ENCODE measurements at regions not wholly inside any gene's neighbourhood (a gene's known extent, or its start where the extent isn't known, plus 50 kb on each side); places are given as distances from the start of the nearest gene placed in this dataset.

DNA sequence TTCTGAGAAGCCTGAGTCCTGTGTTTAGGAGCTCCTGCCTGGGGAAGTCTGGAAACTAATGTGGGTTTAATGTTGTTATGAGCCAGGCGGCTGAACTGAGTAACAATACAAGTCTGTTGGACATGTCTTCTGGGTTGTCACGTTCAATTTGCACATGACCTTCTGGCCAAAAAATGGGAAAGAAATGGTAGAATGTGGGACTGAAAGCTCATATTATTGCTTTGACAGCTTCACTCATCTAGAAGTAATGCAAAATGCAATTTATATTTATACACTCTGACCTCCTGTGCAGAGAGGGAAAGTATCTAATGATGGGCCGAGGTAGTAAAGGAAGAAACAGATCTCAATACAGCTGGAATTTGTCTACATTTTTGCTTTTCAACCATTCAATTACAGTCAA, 75.8 kb downstream of the NR2F2 start:
- Histone ChIP-seq H3K36me3 (replicated peaks in 1 of 2; ENCODE audit: control insufficient read depth in 1 of 2, insufficient read depth in 2 of 2, low read length in 2 of 2) (no peaks in the 10 kb centered on the region), H2AFZ (ENCODE audit: low read length) (no peak overlapping the region), H4K20me1 (ENCODE audit: insufficient read depth, low read length) (no peaks in the 10 kb centered on the region), H3K9me3 (ENCODE audit: low read length) (no peaks in the 10 kb centered on the region), H3K9ac (ENCODE audit: insufficient read depth, low read depth, low read length) (no peak overlapping the region), H3K27me3 (ENCODE audit: control insufficient read depth in 1 of 2, insufficient read depth in 2 of 2, low read length in 2 of 2) (peaks cover 8 to 50% of the 10 kb centered on the region in 2 experiments), H3K4me3 (replicated peaks in 1 of 3; ENCODE audit: insufficient read depth in 1 of 3, low read depth in 2 of 3, low read length in 3 of 3) (no peak overlapping the region), H3K27ac (ENCODE audit: extremely low read length, insufficient read depth, low read length) (no peak overlapping the region), H3K79me2 (ENCODE audit: insufficient read depth, low read length) (no peaks in the 10 kb centered on the region), H3K4me2 (ENCODE audit: low read depth, low read length) (no peak overlapping the region), H3K4me1 (ENCODE audit: insufficient read depth, low read length) (0 out of 2 replicates have a peak, but pooled peaks cover 10% of the 10 kb centered on the region)
- in situ Hi-C loops (cut with HindIII; ENCODE audit: extremely low pct_ligation_motif_present, low pct_unique_long_range_greater_than_20kb) (no loop called here), intact Hi-C loops (cut with micrococcal nuclease; ENCODE audit: unreplicated experiment) (no loop called here)
- no TSS peak for BruUV-seq (replicated peaks)
- TF ChIP-seq CBX5 (CRISPR knock-in tag; IDR thresholded peaks at IDR 0.05; ENCODE audit: borderline replicate concordance) = no peak
- TF ChIP-seq LBX2 (CRISPR knock-in tag; IDR thresholded peaks at IDR 0.05; ENCODE audit: borderline replicate concordance) = no peak
- ATAC-seq (no peak), FAIRE-seq (no peak), DNase-seq (ENCODE audit: low spot score) (no peak)
- ChIA-PET POLR2A (no interaction called here), CTCF (ENCODE audit: low intra/inter-chr PET ratio, low total read pairs) (no interaction called here)
- WGBS (ENCODE audit: low lambda C conversion rate) = 2% methylated on average over 3 of the region's 3 CpGs

- H3K9ac ChIP-seq (ENCODE audit: insufficient read depth, low read depth, low read length) = no peak overlapping the region
- 0 out of 2 replicates have a peak, but pooled peaks cover 10% of the 10 kb centered on the region for H3K4me1 ChIP-seq (ENCODE audit: insufficient read depth, low read length)
- ATAC-seq (no peak), DNase-seq (ENCODE audit: low spot score) (no peak), FAIRE-seq (no peak)
- no peaks in the 10 kb centered on the region for H3K9me3 ChIP-seq (ENCODE audit: low read length)
- H2AFZ ChIP-seq (ENCODE audit: low read length) = no peak overlapping the region
- in situ Hi-C loops (cut with HindIII; ENCODE audit: extremely low pct_ligation_motif_present, low pct_unique_long_range_greater_than_20kb) = no loop called here
- H3K79me2 ChIP-seq (ENCODE audit: insufficient read depth, low read length) = no peaks in the 10 kb centered on the region
- H3K4me3 ChIP-seq (replicated peaks in 1 of 3; ENCODE audit: insufficient read depth in 1 of 3, low read depth in 2 of 3, low read length in 3 of 3) = no peak overlapping the region
- H4K20me1 ChIP-seq (ENCODE audit: insufficient read depth, low read length) = no peaks in the 10 kb centered on the region
- intact Hi-C loops (cut with micrococcal nuclease; ENCODE audit: unreplicated experiment) = no loop called here
- BruUV-seq (replicated peaks) = no TSS peak
- H3K27ac ChIP-seq (ENCODE audit: extremely low read length, insufficient read depth, low read length) = no peak overlapping the region
- ChIA-PET CTCF (ENCODE audit: low intra/inter-chr PET ratio, low total read pairs) (no interaction called here), POLR2A (no interaction called here)
- peaks cover 8 to 54% of the 10 kb centered on the region in 2 experiments for H3K27me3 ChIP-seq (ENCODE audit: control insufficient read depth in 1 of 2, insufficient read depth in 2 of 2, low read length in 2 of 2)
- H3K4me2 ChIP-seq (ENCODE audit: low read depth, low read length) = no peak overlapping the region
- H3K36me3 ChIP-seq (replicated peaks in 1 of 2; ENCODE audit: control insufficient read depth in 1 of 2, insufficient read depth in 2 of 2, low read length in 2 of 2) = no peaks in the 10 kb centered on the region
- 18% methylated on average over 6 of the region's 7 CpGs for WGBS (ENCODE audit: low lambda C conversion rate)
- TF ChIP-seq ZNF710 (CRISPR knock-in tag; IDR thresholded peaks at IDR 0.05; ENCODE audit: borderline replicate concordance) (no peak), SMYD3 (CRISPR knock-in tag; IDR thresholded peaks at IDR 0.05) (no peak), CENPX (CRISPR knock-in tag; IDR thresholded peaks at IDR 0.05) (no peak), ZNF34 (CRISPR knock-in tag; IDR thresholded peaks at IDR 0.05; ENCODE audit: borderline replicate concordance) (no peak), ZNF337 (CRISPR knock-in tag; IDR thresholded peaks at IDR 0.05; ENCODE audit: borderline replicate concordance, low read depth) (no peak), ZNF136 (CRISPR knock-in tag; IDR thresholded peaks at IDR 0.05; ENCODE audit: low read depth) (no peak), ASH2L (IDR thresholded peaks at IDR 0.05; ENCODE audit: insufficient read length, low read depth, low read length) (no peak), TMF1 (CRISPR knock-in tag; IDR thresholded peaks at IDR 0.05; ENCODE audit: low read depth) (no peak), ZSCAN31 (CRISPR knock-in tag; IDR thresholded peaks at IDR 0.05; ENCODE audit: low read depth) (no peak), FOXK2 (IDR thresholded peaks at IDR 0.05) (no peak), JUND (CRISPR knock-in tag; IDR thresholded peaks at IDR 0.05) (no peak), ZNF652 (CRISPR knock-in tag; IDR thresholded peaks at IDR 0.05; ENCODE audit: borderline replicate concordance, low read depth) (no peak), AHR (CRISPR knock-in tag; IDR thresholded peaks at IDR 0.05) (no peak), NR2F6 (IDR thresholded peaks at IDR 0.05) (no peak), NR2F6 (CRISPR knock-in tag; IDR thresholded peaks at IDR 0.05) (no peak), KLF13 (CRISPR knock-in tag; IDR thresholded peaks at IDR 0.05) (no peak)
- TF ChIP-seq, protein P1, sequence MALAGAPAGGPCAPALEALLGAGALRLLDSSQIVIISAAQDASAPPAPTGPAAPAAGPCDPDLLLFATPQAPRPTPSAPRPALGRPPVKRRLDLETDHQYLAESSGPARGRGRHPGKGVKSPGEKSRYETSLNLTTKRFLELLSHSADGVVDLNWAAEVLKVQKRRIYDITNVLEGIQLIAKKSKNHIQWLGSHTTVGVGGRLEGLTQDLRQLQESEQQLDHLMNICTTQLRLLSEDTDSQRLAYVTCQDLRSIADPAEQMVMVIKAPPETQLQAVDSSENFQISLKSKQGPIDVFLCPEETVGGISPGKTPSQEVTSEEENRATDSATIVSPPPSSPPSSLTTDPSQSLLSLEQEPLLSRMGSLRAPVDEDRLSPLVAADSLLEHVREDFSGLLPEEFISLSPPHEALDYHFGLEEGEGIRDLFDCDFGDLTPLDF (CRISPR knock-in tag; IDR thresholded peaks at IDR 0.05) = no peak
Measured at GRCh38 chr15:96406701-96407100, 76.2 kb downstream of the NR2F2 start.

Measured in HepG2 (cell line).